ENCODE measurements at regions not wholly inside any gene's neighbourhood (a gene's known extent, or its start where the extent isn't known, plus 50 kb on each side); places are given as distances from the start of the nearest gene placed in this dataset.

GRCh38 chrX:116801943-116802342, 339.2 kb upstream of the CT83 start:
- Histone ChIP-seq H3K27ac (ENCODE audit: low read depth, low read length) (no peak overlapping the region), H3K36me3 (ENCODE audit: insufficient read depth, low read length) (no peaks in the 10 kb centered on the region), H3K9me3 (ENCODE audit: control insufficient read depth in 1 of 2, low read length in 2 of 2) (no peaks in the 10 kb centered on the region), H3K27me3 (ENCODE audit: insufficient read depth, low read length) (no peaks in the 10 kb centered on the region), H3K4me3 (ENCODE audit: low read length in 2 of 2) (no peak overlapping the region), H3K4me1 (ENCODE audit: insufficient read depth, low read length) (no peaks in the 10 kb centered on the region)
- Mint-ChIP-seq H3K4me1 (no peaks in the 10 kb centered on the region), H3K9me3 (peaks cover 0 to 3% (median 0%) of the 10 kb centered on the region in 8 donors), H3K4me3 (no peak overlapping the region), H3K27ac (no peak overlapping the region), H3K36me3 (no peaks in the 10 kb centered on the region), H3K27me3 (no peaks in the 10 kb centered on the region)
- intact Hi-C loops (cut with micrococcal nuclease), result no loop called here
- ChIA-PET CTCF (ENCODE audit: partially characterized antibody) (no interaction called here), POLR2A (ENCODE audit: partially characterized antibody) (no interaction called here)
- no peak for DNase-seq

GRCh38 chrX:116781926-116782325, 319.1 kb upstream of the CT83 start:
- no peaks in the 10 kb centered on the region for H3K27me3 Mint-ChIP-seq
- ChIA-PET CTCF (ENCODE audit: partially characterized antibody) (no interaction called here), POLR2A (ENCODE audit: partially characterized antibody) (no interaction called here)

DNA sequence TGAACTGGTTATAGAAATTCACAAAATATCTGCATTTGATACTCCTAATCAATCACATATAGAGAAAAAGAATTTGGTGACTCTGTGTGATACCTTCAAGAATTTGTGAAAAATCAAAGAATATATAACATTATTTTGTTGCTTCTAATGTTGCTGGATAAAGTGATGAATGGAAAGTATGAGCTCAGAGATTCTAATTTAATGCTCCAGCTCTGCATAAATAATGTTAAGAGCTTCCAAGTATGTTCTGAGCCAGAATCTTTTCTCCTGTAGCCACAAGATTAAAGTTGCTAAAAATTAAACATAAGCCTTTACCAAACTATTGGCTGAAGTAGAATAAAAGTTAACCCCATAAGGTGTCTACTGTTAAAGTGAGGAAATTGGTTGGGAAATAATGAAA, 294.7 kb upstream of the CT83 start:
- Mint-ChIP-seq H3K9me3 (peaks cover 0 to 4% (median 0%) of the 10 kb centered on the region in 8 donors), H3K27ac (no peak overlapping the region), H3K4me1 (no peaks in the 10 kb centered on the region), H3K36me3 (no peaks in the 10 kb centered on the region), H3K4me3 (no peak overlapping the region), H3K27me3 (no peaks in the 10 kb centered on the region)
- Histone ChIP-seq H3K9me3 (ENCODE audit: control insufficient read depth in 1 of 2, low read length in 2 of 2) (no peaks in the 10 kb centered on the region), H3K27me3 (ENCODE audit: insufficient read depth, low read length) (no peaks in the 10 kb centered on the region), H3K27ac (ENCODE audit: low read depth, low read length) (no peak overlapping the region), H3K36me3 (ENCODE audit: insufficient read depth, low read length) (no peaks in the 10 kb centered on the region), H3K4me3 (ENCODE audit: low read length in 2 of 2) (no peak overlapping the region), H3K4me1 (ENCODE audit: insufficient read depth, low read length) (no peaks in the 10 kb centered on the region)
- CTCF ChIA-PET (ENCODE audit: partially characterized antibody), result no interaction called here
- POLR2A ChIA-PET (ENCODE audit: partially characterized antibody), result no interaction called here
- intact Hi-C loops (cut with micrococcal nuclease), result no loop called here
- DNase-seq, result no peak

More at GRCh38 chrX:116781926-116782325, 319.1 kb upstream of the CT83 start:
- no peaks in the 10 kb centered on the region for H3K9me3 ChIP-seq (ENCODE audit: control insufficient read depth in 1 of 2, low read length in 2 of 2)
- H3K4me1 ChIP-seq (ENCODE audit: insufficient read depth, low read length), result no peaks in the 10 kb centered on the region
- H3K27ac ChIP-seq (ENCODE audit: low read depth, low read length), result no peak overlapping the region
- no peaks in the 10 kb centered on the region for H3K36me3 ChIP-seq (ENCODE audit: insufficient read depth, low read length)
- H3K27me3 ChIP-seq (ENCODE audit: insufficient read depth, low read length), result no peaks in the 10 kb centered on the region
- no peaks in the 10 kb centered on the region for H3K4me1 Mint-ChIP-seq
- no peak overlapping the region for H3K27ac Mint-ChIP-seq
- no peaks in the 10 kb centered on the region for H3K36me3 Mint-ChIP-seq
- H3K9me3 Mint-ChIP-seq, result peaks cover 0 to 16% (median 9%) of the 10 kb centered on the region in 8 donors
- DNase-seq, result no peak
- H3K4me3 ChIP-seq (ENCODE audit: low read length in 2 of 2), result no peak overlapping the region
- no peak overlapping the region for H3K4me3 Mint-ChIP-seq
- intact Hi-C loops (cut with micrococcal nuclease), result no loop called here

- Mint-ChIP-seq H3K9me3 (peaks cover 0 to 4% (median 0%) of the 10 kb centered on the region in 8 donors), H3K4me1 (no peaks in the 10 kb centered on the region), H3K27me3 (no peaks in the 10 kb centered on the region), H3K27ac (no peak overlapping the region), H3K36me3 (no peaks in the 10 kb centered on the region), H3K4me3 (no peak overlapping the region)
- Histone ChIP-seq H3K9me3 (ENCODE audit: control insufficient read depth in 1 of 2, low read length in 2 of 2) (no peaks in the 10 kb centered on the region), H3K27ac (ENCODE audit: low read depth, low read length) (no peak overlapping the region), H3K4me3 (ENCODE audit: low read length in 2 of 2) (no peak overlapping the region), H3K36me3 (ENCODE audit: insufficient read depth, low read length) (no peaks in the 10 kb centered on the region), H3K27me3 (ENCODE audit: insufficient read depth, low read length) (no peaks in the 10 kb centered on the region), H3K4me1 (ENCODE audit: insufficient read depth, low read length) (no peaks in the 10 kb centered on the region)
- intact Hi-C loops (cut with micrococcal nuclease), result no loop called here
- no peak for DNase-seq
- CTCF ChIA-PET (ENCODE audit: partially characterized antibody), result no interaction called here
- POLR2A ChIA-PET (ENCODE audit: partially characterized antibody), result no interaction called here
Observed at GRCh38 chrX:116756958-116757357, 294.2 kb upstream of the CT83 start.

DNA sequence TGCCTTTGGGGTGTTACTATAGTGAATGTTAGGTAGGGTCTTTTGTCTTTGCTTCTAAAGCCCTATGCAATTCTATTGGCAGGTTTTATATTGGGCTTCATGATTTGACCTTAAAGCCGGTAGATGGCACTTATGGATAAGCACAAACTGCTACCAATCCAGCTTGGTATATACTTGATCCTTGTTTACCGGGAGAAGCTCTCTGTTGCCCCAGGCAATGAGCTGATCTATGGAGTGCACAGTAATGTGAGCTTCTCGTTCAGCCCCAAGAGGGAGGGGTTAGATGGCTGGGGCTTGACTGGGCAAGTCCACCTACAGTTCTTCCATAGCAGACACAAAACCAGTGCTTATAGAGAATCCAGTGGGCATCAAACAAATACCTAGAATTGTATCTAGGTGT, 287.2 kb upstream of the CT83 start:
- DNase-seq, result no peak
- Mint-ChIP-seq H3K27me3 (no peaks in the 10 kb centered on the region), H3K9me3 (peaks cover 0 to 7% (median 2%) of the 10 kb centered on the region in 8 donors), H3K27ac (no peak overlapping the region), H3K36me3 (no peaks in the 10 kb centered on the region), H3K4me3 (no peak overlapping the region), H3K4me1 (no peaks in the 10 kb centered on the region)
- intact Hi-C loops (cut with micrococcal nuclease), result no loop called here
- POLR2A ChIA-PET (ENCODE audit: partially characterized antibody), result no interaction called here
- H3K4me1 ChIP-seq (ENCODE audit: insufficient read depth, low read length), result no peaks in the 10 kb centered on the region
- no peak overlapping the region for H3K27ac ChIP-seq (ENCODE audit: low read depth, low read length)
- H3K9me3 ChIP-seq (ENCODE audit: control insufficient read depth in 1 of 2, low read length in 2 of 2), result no peaks in the 10 kb centered on the region
- CTCF ChIA-PET (ENCODE audit: partially characterized antibody), result no interaction called here
- no peak overlapping the region for H3K4me3 ChIP-seq (ENCODE audit: low read length in 2 of 2)
- no peaks in the 10 kb centered on the region for H3K27me3 ChIP-seq (ENCODE audit: insufficient read depth, low read length)
- H3K36me3 ChIP-seq (ENCODE audit: insufficient read depth, low read length), result no peaks in the 10 kb centered on the region

DNA sequence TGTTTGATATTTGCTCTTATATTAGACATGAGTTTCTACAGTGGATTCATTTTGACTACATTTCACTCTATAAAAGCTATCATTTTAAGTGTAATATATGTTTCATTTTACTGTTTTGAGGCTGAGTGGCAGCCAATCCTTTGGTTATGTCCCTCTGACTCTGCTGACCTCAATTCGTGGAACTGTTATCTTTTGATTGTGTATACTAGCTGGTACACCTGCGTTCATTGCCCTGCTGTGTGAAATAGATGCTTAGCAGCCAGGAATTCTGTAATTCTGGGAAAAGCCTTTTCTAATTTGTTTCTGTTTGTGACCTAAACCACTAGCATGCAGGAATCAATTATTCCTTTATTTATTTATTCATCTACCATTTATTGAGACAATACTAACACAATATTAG, 269.4 kb upstream of the CT83 start:
- H3K9me3 Mint-ChIP-seq, result peaks cover 0 to 2% (median 0%) of the 10 kb centered on the region in 8 donors
- DNase-seq, result no peak
- H3K27me3 Mint-ChIP-seq, result no peaks in the 10 kb centered on the region
- Histone ChIP-seq H3K27ac (ENCODE audit: low read depth, low read length) (no peak overlapping the region), H3K4me3 (ENCODE audit: low read length in 2 of 2) (no peak overlapping the region), H3K27me3 (ENCODE audit: insufficient read depth, low read length) (no peaks in the 10 kb centered on the region), H3K9me3 (ENCODE audit: control insufficient read depth in 1 of 2, low read length in 2 of 2) (no peaks in the 10 kb centered on the region), H3K4me1 (ENCODE audit: insufficient read depth, low read length) (no peaks in the 10 kb centered on the region), H3K36me3 (ENCODE audit: insufficient read depth, low read length) (no peaks in the 10 kb centered on the region)
- CTCF ChIA-PET (ENCODE audit: partially characterized antibody), result no interaction called here
- intact Hi-C loops (cut with micrococcal nuclease), result no loop called here
- no peaks in the 10 kb centered on the region for H3K4me1 Mint-ChIP-seq
- H3K27ac Mint-ChIP-seq, result no peak overlapping the region
- POLR2A ChIA-PET (ENCODE audit: partially characterized antibody), result no interaction called here
- H3K36me3 Mint-ChIP-seq, result no peaks in the 10 kb centered on the region
- H3K4me3 Mint-ChIP-seq, result no peak overlapping the region

DNA sequence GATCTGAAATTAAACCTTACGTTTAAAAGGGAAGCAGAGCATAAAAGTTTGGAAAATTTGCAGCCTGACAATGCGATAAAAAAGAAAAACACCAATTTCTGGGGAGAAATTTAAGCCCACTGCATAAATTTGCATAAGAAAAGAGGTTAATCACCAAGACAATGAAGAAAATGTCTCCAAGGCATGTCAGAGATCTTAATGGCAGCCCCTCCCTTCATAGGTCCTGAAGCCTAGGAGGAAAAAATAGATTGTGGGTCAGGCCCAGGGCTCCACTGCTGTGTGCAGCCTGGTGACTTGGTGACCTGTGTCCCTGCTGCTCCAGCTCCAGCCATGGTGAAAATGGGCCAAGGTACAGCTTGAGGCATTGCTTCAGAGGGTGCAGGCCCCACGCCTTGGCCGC, 264.0 kb upstream of the CT83 start:
- Mint-ChIP-seq H3K4me3 (no peak overlapping the region), H3K36me3 (no peaks in the 10 kb centered on the region), H3K9me3 (peaks cover 0 to 12% (median 2%) of the 10 kb centered on the region in 8 donors), H3K27me3 (no peaks in the 10 kb centered on the region), H3K27ac (no peak overlapping the region), H3K4me1 (no peaks in the 10 kb centered on the region)
- Histone ChIP-seq H3K36me3 (ENCODE audit: insufficient read depth, low read length) (no peaks in the 10 kb centered on the region), H3K9me3 (ENCODE audit: control insufficient read depth in 1 of 2, low read length in 2 of 2) (no peaks in the 10 kb centered on the region), H3K4me1 (ENCODE audit: insufficient read depth, low read length) (no peaks in the 10 kb centered on the region), H3K27ac (ENCODE audit: low read depth, low read length) (no peak overlapping the region), H3K4me3 (ENCODE audit: low read length in 2 of 2) (no peak overlapping the region), H3K27me3 (ENCODE audit: insufficient read depth, low read length) (no peaks in the 10 kb centered on the region)
- no peak for DNase-seq
- intact Hi-C loops (cut with micrococcal nuclease), result no loop called here
- CTCF ChIA-PET (ENCODE audit: partially characterized antibody), result no interaction called here
- POLR2A ChIA-PET (ENCODE audit: partially characterized antibody), result no interaction called here

- H3K36me3 Mint-ChIP-seq, result no peaks in the 10 kb centered on the region
- CTCF ChIA-PET (ENCODE audit: partially characterized antibody), result no interaction called here
- DNase-seq, result no peak
- H3K27me3 Mint-ChIP-seq, result no peaks in the 10 kb centered on the region
- intact Hi-C loops (cut with micrococcal nuclease), result no loop called here
- Histone ChIP-seq H3K27ac (ENCODE audit: low read depth, low read length) (no peak overlapping the region), H3K36me3 (ENCODE audit: insufficient read depth, low read length) (no peaks in the 10 kb centered on the region), H3K27me3 (ENCODE audit: insufficient read depth, low read length) (no peaks in the 10 kb centered on the region), H3K4me1 (ENCODE audit: insufficient read depth, low read length) (no peaks in the 10 kb centered on the region), H3K9me3 (ENCODE audit: control insufficient read depth in 1 of 2, low read length in 2 of 2) (no peaks in the 10 kb centered on the region), H3K4me3 (ENCODE audit: low read length in 2 of 2) (no peak overlapping the region)
- no peaks in the 10 kb centered on the region for H3K4me1 Mint-ChIP-seq
- no peak overlapping the region for H3K4me3 Mint-ChIP-seq
- POLR2A ChIA-PET (ENCODE audit: partially characterized antibody), result no interaction called here
- H3K27ac Mint-ChIP-seq, result no peak overlapping the region
- peaks cover 0 to 3% (median 0%) of the 10 kb centered on the region in 8 donors for H3K9me3 Mint-ChIP-seq
Observed at GRCh38 chrX:116694046-116694445, 231.3 kb upstream of the CT83 start.
